GM19193 (cell line): ENCODE measurements at regions not wholly inside any gene's neighbourhood (a gene's known extent, or its start where the extent isn't known, plus 50 kb on each side); places are given as distances from the start of the nearest gene placed in this dataset.

Experiments
- POLR2A ChIP-seq: IDR thresholded peaks from 4 replicates; pipeline ENCODE4 v1.6.1; 2011; ENCODE audit not compliant: insufficient read depth, insufficient read length; ENCODE audit errors: extremely low read depth

- no peak for TF ChIP-seq POLR2A
These were observed 201.2 kb downstream of the RPLP1 start for GRCh38 chr15:69653846-69654245.

- TF ChIP-seq POLR2A: no peak
These were observed 203.8 kb downstream of the RPLP1 start for GRCh38 chr15:69656271-69657030.

- no peak for TF ChIP-seq POLR2A
These were observed 205.0 kb downstream of the RPLP1 start for GRCh38 chr15:69657626-69658025.

- TF ChIP-seq POLR2A: no peak
These were observed 205.9 kb downstream of the RPLP1 start for GRCh38 chr15:69658411-69658945.

GRCh38 chr15:69659454-69660050 lies 206.9 kb downstream of the RPLP1 start:
- no peak for TF ChIP-seq POLR2A

- TF ChIP-seq POLR2A: no peak
These were observed 207.5 kb downstream of the RPLP1 start for GRCh38 chr15:69660114-69660513.

GRCh38 chr15:69660658-69661405 lies 208.2 kb downstream of the RPLP1 start:
- no peak for TF ChIP-seq POLR2A

GRCh38 chr15:69661446-69661845 lies 208.8 kb downstream of the RPLP1 start:
- no peak for TF ChIP-seq POLR2A

GRCh38 chr15:69661871-69662644 lies 209.4 kb downstream of the RPLP1 start:
- TF ChIP-seq POLR2A: no peak

- TF ChIP-seq POLR2A: no peak
These were observed 210.0 kb downstream of the RPLP1 start for GRCh38 chr15:69662645-69663000.

GRCh38 chr15:69663441-69663840 lies 210.8 kb downstream of the RPLP1 start:
- TF ChIP-seq POLR2A: no peak

- TF ChIP-seq POLR2A: no peak
These were observed 211.4 kb downstream of the RPLP1 start for GRCh38 chr15:69663982-69664381.

GRCh38 chr15:69664572-69665571 lies 212.3 kb downstream of the RPLP1 start:
- no peak for TF ChIP-seq POLR2A

GRCh38 chr15:69665641-69666111 lies 213.1 kb downstream of the RPLP1 start:
- TF ChIP-seq POLR2A: no peak

GRCh38 chr15:69666441-69666882 lies 213.8 kb downstream of the RPLP1 start:
- TF ChIP-seq POLR2A: no peak
